Small intestine (tissue), 7 donors: ENCODE measurements at regions not wholly inside any gene's neighbourhood (a gene's known extent, or its start where the extent isn't known, plus 50 kb on each side); places are given as distances from the start of the nearest gene placed in this dataset.
"Not testable (repeated sequence)": the region's sequence is repeated elsewhere in the genome, so short reads cannot be mapped to it uniquely, and the experiment has no call there.

Experiments
- DNase-seq, 2 donors: peaks; one replicate each; pipeline versions ENCODE4 v3.0.0 to v3.0.0-alpha.2; 2013
- FAIRE-seq: peaks from 2 replicates; lab custom pipeline; 2012; peaks lifted over from hg19 to GRCh38; lab: Jason Lieb, UNC
- H3K27ac ChIP-seq, 3 donors: one replicate each; pipeline ENCODE4 v1.5.1; 2013; ENCODE audit warnings: low read length in 2 of 3, mild to moderate bottlenecking in 2 of 3, control low read depth in 1 of 3, inconsistent platforms in 1 of 3, low read depth in 1 of 3, moderate library complexity in 1 of 3
- H3K27me3 ChIP-seq, 3 donors: one replicate each; pipeline ENCODE4 v1.6.1; 2013; ENCODE audit warnings: low read length in 3 of 3, inconsistent platforms in 1 of 3; ENCODE audit not compliant: control insufficient read depth in 3 of 3, insufficient read depth in 3 of 3
- H3K36me3 ChIP-seq, 3 donors: one replicate each; pipeline ENCODE4 v1.6.1; 2013; ENCODE audit warnings: low read length in 3 of 3, inconsistent platforms in 1 of 3, low read depth in 1 of 3, mild to moderate bottlenecking in 1 of 3, moderate library complexity in 1 of 3; ENCODE audit not compliant: control insufficient read depth in 3 of 3, insufficient read depth in 2 of 3
- H3K4me1 ChIP-seq, 3 donors: one replicate each; pipeline ENCODE4 v1.6.1; 2013; ENCODE audit warnings: low read length in 2 of 3, inconsistent platforms in 1 of 3, low read depth in 1 of 3, mild to moderate bottlenecking in 1 of 3, moderate library complexity in 1 of 3; ENCODE audit not compliant: control insufficient read depth in 3 of 3, insufficient read depth in 2 of 3
- H3K4me3 ChIP-seq, 3 donors: one replicate each; pipeline ENCODE4 v1.5.1; 2013; ENCODE audit warnings: low read length in 3 of 3, control low read depth in 1 of 3, inconsistent platforms in 1 of 3, low read depth in 1 of 3, mild to moderate bottlenecking in 1 of 3, moderate library complexity in 1 of 3
- H3K9me3 ChIP-seq, 2 donors: one replicate each; pipeline ENCODE4 v1.6.1; 2013; ENCODE audit warnings: low read depth in 1 of 2, low read length in 1 of 2; ENCODE audit not compliant: control insufficient read depth in 2 of 2, insufficient read depth in 1 of 2
- WGBS, 3 donors: extraction: QIAGEN DNeasy Blood & Tissue Kit; methylation state at CpG; one replicate each; pipeline ENCODE4 v1.1.7; 2013; 5-methylcytosine and 5-hydroxymethylcytosine counted together
- donor health status: healthy with polysubstance abuse.
- donor health status: control.
- donor health status: control.
- donor health status: Bipolar disorder and iron deficiency.
- donor health status: healthy.

DNA sequence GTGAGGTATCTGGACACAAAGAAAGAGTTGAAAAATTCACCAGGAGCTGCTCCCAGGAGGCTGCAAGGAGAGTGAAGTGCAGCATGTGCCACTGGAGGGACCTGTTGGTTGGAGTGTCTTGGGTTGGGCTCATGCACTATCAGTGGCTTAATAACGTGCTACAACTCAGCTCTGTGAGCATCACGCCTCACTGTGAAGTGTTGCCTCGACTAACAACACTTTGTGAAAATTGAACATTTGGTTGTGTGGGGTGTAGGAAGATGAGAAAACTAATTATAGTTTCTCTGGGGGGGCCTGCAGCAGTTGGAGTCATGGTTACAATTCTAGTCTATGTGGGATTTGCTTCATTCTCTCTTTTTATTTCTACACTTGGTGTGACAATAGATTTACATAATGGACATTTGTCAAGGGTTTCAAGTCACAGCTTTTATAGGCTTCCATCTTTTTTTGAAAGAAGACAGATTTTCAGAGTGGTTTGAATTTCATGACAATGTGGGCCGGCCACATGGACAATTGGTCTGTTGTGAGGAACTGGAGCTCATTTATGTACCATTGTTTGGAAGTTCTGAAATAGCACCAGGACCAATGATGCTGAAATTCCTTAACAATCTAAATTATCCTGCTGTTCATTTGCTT is 121.3 kb downstream of the RAMP3 start:
- Histone ChIP-seq H3K4me1 (no peaks in the 10 kb centered on the region), H3K27ac (no peak overlapping the region), H3K36me3 (no peaks in the 10 kb centered on the region), H3K9me3 (no peaks in the 10 kb centered on the region), H3K27me3 (no peaks in the 10 kb centered on the region), H3K4me3 (no peak overlapping the region)
- 60 to 71% (median 65%) methylated on average over 4 of the region's 4 CpGs for WGBS, 3 donors
- FAIRE-seq = no peak
- no peak for DNase-seq

DNA sequence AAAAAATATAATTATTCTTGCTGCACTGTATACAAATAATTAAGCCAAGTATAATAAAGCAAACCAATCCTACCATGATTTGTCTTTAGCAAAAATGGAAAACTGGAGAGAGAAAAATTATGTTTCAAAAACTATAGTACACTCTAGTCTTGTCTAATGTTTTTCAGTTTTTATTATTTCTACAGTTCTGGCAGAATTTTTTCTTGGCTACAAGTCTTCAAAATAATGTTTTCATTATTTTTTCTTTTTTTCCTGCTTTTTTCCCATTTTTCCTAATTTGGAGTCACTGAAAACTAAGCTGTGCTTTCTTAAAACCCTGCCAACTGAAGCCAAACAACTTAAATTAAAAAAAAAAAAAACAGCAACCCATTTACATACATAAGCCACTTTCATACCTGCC is 132.0 kb downstream of the RAMP3 start:
- H3K4me1 ChIP-seq, H3K27me3 ChIP-seq: not testable (repeated sequence)
- H3K9me3 ChIP-seq = peaks cover 0 to 11% of the 10 kb centered on the region in 2 donors

DNA sequence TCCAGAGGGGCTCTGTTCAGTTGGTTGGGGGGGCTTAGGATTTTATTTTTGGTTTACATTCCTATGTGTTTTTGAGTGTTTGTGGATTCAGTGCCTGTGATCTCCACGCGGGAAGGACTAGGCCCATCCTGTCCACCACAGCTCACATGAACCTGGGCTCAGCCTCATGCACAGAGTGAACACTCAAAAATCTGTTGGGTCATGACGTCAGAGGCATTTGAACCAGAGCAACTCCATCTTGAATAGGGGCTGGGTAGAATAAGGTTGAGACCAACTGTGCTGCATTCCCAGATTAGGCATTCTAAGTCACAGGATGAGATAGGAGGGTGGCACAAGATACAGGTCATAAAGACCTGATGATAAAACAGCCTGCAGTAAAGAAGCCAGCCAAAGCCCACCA is 133.3 kb downstream of the RAMP3 start:
- no peak for FAIRE-seq

More for the DNA sequence above, 132.0 kb downstream of the RAMP3 start:
- not testable (repeated sequence) for H3K36me3 ChIP-seq, H3K27ac ChIP-seq, DNase-seq, FAIRE-seq, H3K4me3 ChIP-seq

DNA sequence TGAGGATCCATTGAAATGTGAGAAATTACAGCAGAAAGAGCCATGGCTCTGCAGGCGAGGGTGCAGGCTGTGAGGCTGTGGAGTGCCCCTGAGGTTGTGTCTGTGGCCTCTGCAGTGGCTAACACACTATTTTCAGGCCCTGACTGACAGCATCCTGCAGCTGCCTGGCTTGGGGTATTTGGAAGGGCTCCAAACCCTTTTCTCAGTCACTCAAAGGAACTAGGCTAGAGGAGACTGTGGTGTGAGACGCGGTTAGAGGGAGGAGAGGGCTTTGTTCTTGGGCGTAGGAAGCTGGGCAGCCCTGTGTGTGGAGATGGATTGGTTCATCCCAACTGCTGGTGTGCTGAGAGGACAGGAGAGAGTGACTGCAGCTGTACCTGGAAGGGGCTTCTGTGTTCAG is 134.9 kb downstream of the RAMP3 start:
- FAIRE-seq (no peak), DNase-seq (no peak)
- Histone ChIP-seq H3K4me3 (no peak overlapping the region), H3K4me1 (no peaks in the 10 kb centered on the region), H3K9me3 (peaks cover 0 to 9% of the 10 kb centered on the region in 2 donors), H3K27me3 (no peaks in the 10 kb centered on the region), H3K36me3 (no peaks in the 10 kb centered on the region), H3K27ac (no peak overlapping the region)
- 53 to 66% (median 63%) methylated on average over 4 of the region's 4 CpGs for WGBS, 3 donors

More for the DNA sequence above, 133.3 kb downstream of the RAMP3 start:
- Histone ChIP-seq H3K4me3 (no peak overlapping the region), H3K27me3 (no peaks in the 10 kb centered on the region), H3K4me1 (no peaks in the 10 kb centered on the region), H3K27ac (no peak overlapping the region), H3K9me3 (peaks cover 0 to 11% of the 10 kb centered on the region in 2 donors), H3K36me3 (no peaks in the 10 kb centered on the region)
- DNase-seq = no peak
- 66 to 82% (median 76%) methylated on average over 3 of the region's 3 CpGs for WGBS, 3 donors

DNA sequence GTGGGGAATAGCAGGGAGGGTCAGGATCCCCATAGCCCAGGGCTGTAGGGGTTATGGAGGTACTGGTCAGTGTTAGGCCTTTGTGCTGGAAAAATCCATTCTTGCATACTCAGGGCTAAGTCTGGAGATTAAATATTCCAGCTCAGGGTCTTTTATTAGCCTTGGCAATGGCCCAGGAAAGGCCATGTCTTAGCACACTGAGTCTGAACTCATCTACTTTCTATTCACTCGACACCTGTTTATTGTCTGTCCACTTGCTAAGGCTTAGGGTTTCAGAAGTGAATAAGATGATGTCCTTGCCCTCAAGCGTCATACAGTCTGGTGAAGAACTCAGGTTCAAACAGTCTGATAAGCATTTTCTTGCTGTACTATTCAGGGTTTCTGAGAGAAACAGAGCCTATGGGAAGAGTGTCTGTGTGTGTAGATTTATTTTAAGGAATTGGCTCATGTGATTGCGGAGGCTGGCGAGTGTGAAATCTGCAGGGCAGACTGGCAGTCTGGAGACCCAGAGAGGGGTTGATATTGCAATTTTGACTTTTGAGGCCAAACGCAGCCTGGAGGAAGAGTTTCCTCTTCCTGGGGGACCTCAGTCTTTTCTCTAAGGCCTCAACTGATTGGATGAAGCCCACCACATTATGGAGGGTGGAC is 135.8 kb downstream of the RAMP3 start:
- Histone ChIP-seq H3K4me1 (no peaks in the 10 kb centered on the region), H3K36me3 (no peaks in the 10 kb centered on the region), H3K27ac (no peak overlapping the region), H3K4me3 (no peak overlapping the region), H3K9me3 (no peaks in the 10 kb centered on the region), H3K27me3 (no peaks in the 10 kb centered on the region)
- DNase-seq (no peak), FAIRE-seq (no peak)
- WGBS, 3 donors = 87 to 90% (median 88%) methylated on average over 5 of the region's 5 CpGs

DNA sequence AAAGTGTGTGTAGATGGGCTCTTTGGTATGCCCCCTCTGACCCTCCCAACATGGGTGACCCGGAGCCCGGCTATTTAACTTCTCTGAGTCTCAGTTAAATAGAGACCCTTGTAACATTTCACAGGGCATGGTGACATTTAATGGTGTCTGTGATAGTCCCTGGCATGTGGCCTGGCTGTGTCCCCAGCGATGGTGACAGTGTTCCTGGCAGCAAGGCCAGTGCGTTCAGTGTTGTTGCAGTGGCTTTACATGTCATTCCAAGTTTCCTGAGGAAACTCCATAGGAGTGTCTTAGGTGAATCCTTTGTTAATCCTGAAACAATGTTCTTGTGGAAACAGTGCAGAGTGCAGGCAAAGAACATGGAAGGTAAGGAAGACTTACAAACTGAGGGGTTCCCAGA is 137.0 kb downstream of the RAMP3 start:
- no peak overlapping the region for H3K4me3 ChIP-seq
- FAIRE-seq = no peak
- H3K4me1 ChIP-seq = no peaks in the 10 kb centered on the region
- H3K27ac ChIP-seq = no peak overlapping the region
- H3K9me3 ChIP-seq = no peaks in the 10 kb centered on the region
- H3K36me3 ChIP-seq = no peaks in the 10 kb centered on the region
- WGBS, 3 donors = 82 to 84% (median 82%) methylated on average over 4 of the region's 4 CpGs
- DNase-seq = no peak
- H3K27me3 ChIP-seq = no peaks in the 10 kb centered on the region

DNA sequence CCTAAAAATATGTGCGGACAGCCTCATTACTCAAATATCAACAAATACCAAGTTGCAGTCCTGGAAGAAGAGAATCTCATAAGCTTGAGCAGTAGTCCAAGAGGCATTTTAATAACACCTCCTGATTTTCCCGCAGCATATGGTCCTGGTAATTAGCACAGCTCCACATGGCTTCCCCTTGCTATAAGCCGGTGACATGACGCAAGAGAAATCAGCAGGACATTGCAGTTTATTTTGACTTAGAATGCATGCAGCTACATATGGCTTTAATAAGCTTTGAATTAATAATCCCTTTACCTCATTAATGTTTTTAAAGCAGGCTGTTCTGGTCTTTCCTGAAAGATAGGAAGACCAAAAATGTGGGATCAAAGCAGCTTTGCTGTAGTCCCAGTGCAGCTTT is 137.6 kb downstream of the RAMP3 start:
- H3K27me3 ChIP-seq = no peaks in the 10 kb centered on the region
- WGBS, 3 donors = 88 to 92% (median 92%) methylated on average over 4 of the region's 4 CpGs
- no peaks in the 10 kb centered on the region for H3K4me1 ChIP-seq
- no peaks in the 10 kb centered on the region for H3K36me3 ChIP-seq
- DNase-seq = no peak
- H3K27ac ChIP-seq = no peak overlapping the region
- FAIRE-seq = no peak
- H3K9me3 ChIP-seq = no peaks in the 10 kb centered on the region
- no peak overlapping the region for H3K4me3 ChIP-seq

DNA sequence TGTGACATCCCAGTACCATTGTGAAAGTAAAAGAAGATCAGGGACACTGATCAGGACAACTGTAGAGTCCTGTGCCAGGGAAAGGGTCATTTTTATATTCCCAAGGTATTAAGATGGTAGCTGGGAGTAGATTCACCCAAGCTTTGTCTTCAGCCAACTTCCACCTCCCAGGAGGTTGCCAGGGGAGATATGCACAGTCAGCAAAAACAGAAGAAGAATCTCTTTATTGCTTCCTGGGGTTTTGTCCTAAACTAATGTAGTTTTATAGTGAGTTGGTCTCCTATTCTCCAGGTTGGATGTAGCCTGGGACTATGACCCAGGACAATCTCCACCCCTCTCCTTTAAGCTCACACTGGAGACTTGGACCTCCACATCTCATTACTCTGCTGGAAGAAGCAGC is 139.2 kb downstream of the RAMP3 start:
- H3K4me1 ChIP-seq = no peaks in the 10 kb centered on the region
- DNase-seq (no peak), FAIRE-seq (no peak)
- no peak overlapping the region for H3K4me3 ChIP-seq
- H3K9me3 ChIP-seq = no peaks in the 10 kb centered on the region
- no peaks in the 10 kb centered on the region for H3K27me3 ChIP-seq
- no peak overlapping the region for H3K27ac ChIP-seq
- H3K36me3 ChIP-seq = no peaks in the 10 kb centered on the region
